ENCODE measurements at regions not wholly inside any gene's neighbourhood (a gene's known extent, or its start where the extent isn't known, plus 50 kb on each side); places are given as distances from the start of the nearest gene placed in this dataset.

- WGBS (ENCODE audit: insufficient coverage, insufficient replicate concordance, low lambda C conversion rate, missing lambda C conversion rate) = 0% methylated on average over 1 of the region's 1 CpG
- DNase-seq (ENCODE audit: low read depth, low spot score) (no peak), ATAC-seq (no peak), FAIRE-seq (no peak)
- intact Hi-C loops (cut with micrococcal nuclease; ENCODE audit: unreplicated experiment) (loop anchor here (10.0 kb wide), 1 partner anchor 744 kb away; no protein-coding TSS in a partner anchor), in situ Hi-C loops (cut with MboI) (no loop called here)
- Histone ChIP-seq H3K4me3 (no peak overlapping the region), H3K27me3 (replicated peaks in 1 of 2; ENCODE audit: control insufficient read depth in 2 of 2, insufficient read depth in 2 of 2, low read length in 1 of 2) (no peaks in the 10 kb centered on the region), H3K9ac (ENCODE audit: control insufficient read depth, insufficient read depth, low read length) (no peak overlapping the region), H3K4me2 (ENCODE audit: control insufficient read depth, insufficient read depth) (no peak overlapping the region), H3K36me3 (ENCODE audit: control insufficient read depth in 2 of 2, insufficient read depth in 2 of 2, low read length in 1 of 2) (no peaks in the 10 kb centered on the region), H3K4me1 (ENCODE audit: control insufficient read depth, insufficient read depth, low read length) (no peaks in the 10 kb centered on the region), H4K20me1 (ENCODE audit: control insufficient read depth, insufficient read depth) (no peaks in the 10 kb centered on the region), H3K27ac (ENCODE audit: control insufficient read depth, insufficient read depth) (no peak overlapping the region), H3K9me3 (replicated peaks; ENCODE audit: control insufficient read depth, insufficient read depth, low read length) (no peaks in the 10 kb centered on the region), H3K79me2 (ENCODE audit: control insufficient read depth, insufficient read depth, low read length) (no peaks in the 10 kb centered on the region), H2AFZ (ENCODE audit: control insufficient read depth, low read depth, low read length) (no peak overlapping the region)
- ChIA-PET SMC1A (ENCODE audit: uncharacterized antibody, unreplicated experiment) (interaction anchor here (0.5 kb wide), 1 partner anchor 16 kb away, joined by 3 read pairs; no protein-coding TSS in a partner anchor), CTCF (no interaction called here), RAD21 (ENCODE audit: unreplicated experiment) (no interaction called here), POLR2A (no interaction called here)
- no peak for TF ChIP-seq GABPA (IDR thresholded peaks at IDR 0.05; ENCODE audit: low read depth)
- no peak for TF ChIP-seq BACH1 (IDR thresholded peaks at IDR 0.05; ENCODE audit: borderline replicate concordance)
- TF ChIP-seq EED (IDR thresholded peaks at IDR 0.05; ENCODE audit: low read depth) = no peak
- no peak for TF ChIP-seq ZNF217 (IDR thresholded peaks at IDR 0.05)
- TF ChIP-seq RB1 (IDR thresholded peaks at IDR 0.05; ENCODE audit: borderline replicate concordance) = no peak
- TF ChIP-seq EZH2 (IDR thresholded peaks at IDR 0.05; ENCODE audit: borderline replicate concordance, control insufficient read depth, low read depth, low read length) = no peak
- no peak for TF ChIP-seq SP1 (IDR thresholded peaks at IDR 0.05; ENCODE audit: low read depth, low read length)
- TF ChIP-seq CBX3 (IDR thresholded peaks at IDR 0.05; ENCODE audit: borderline replicate concordance, low read depth) = no peak
- no peak for TF ChIP-seq POLR2AphosphoS5 (IDR thresholded peaks at IDR 0.05; ENCODE audit: low read length)
- no peak for TF ChIP-seq NBN (IDR thresholded peaks at IDR 0.05)
- TF ChIP-seq TCF7 (IDR thresholded peaks at IDR 0.05; ENCODE audit: borderline replicate concordance) = no peak
- no peak for TF ChIP-seq HCFC1 (IDR thresholded peaks at IDR 0.05; ENCODE audit: low read length)
- TF ChIP-seq ELK1 (IDR thresholded peaks at IDR 0.05; ENCODE audit: low read depth, low read length) = no peak
- no peak for TF ChIP-seq PAX5 (IDR thresholded peaks at IDR 0.05; ENCODE audit: borderline replicate concordance, low read depth, low read length)
- TF ChIP-seq POLR2A (IDR thresholded peaks at IDR 0.05; ENCODE audit: low read depth, low read length) = no peak
- TF ChIP-seq SIX5 (IDR thresholded peaks at IDR 0.05; ENCODE audit: low read depth, low read length, severe bottlenecking) = no peak
- TF ChIP-seq WRNIP1 (IDR thresholded peaks at IDR 0.05; ENCODE audit: borderline replicate concordance, low read depth, low read length) = no peak
- no TSS peak for BruUV-seq (replicated peaks)
Measured at GRCh38 chr6:80959034-80959433, 793.4 kb downstream of the TENT5A start.
